Esophagus (tissue), 2 donors: ENCODE measurements at regions not wholly inside any gene's neighbourhood (a gene's known extent, or its start where the extent isn't known, plus 50 kb on each side); places are given as distances from the start of the nearest gene placed in this dataset.
A peak's percentile ranks its signal among the peaks of the same experiment; 100 is the strongest.
"Not testable (repeated sequence)": the region's sequence is repeated elsewhere in the genome, so short reads cannot be mapped to it uniquely, and the experiment has no call there.

ENCODE experiments used
- H3K27ac ChIP-seq, 2 donors: one replicate each; pipeline ENCODE4 v1.5.1; 2013; ENCODE audit warnings: low read depth in 2 of 2, mild to moderate bottlenecking in 2 of 2, inconsistent platforms in 1 of 2, low read length in 1 of 2, moderate library complexity in 1 of 2
- H3K27me3 ChIP-seq, 2 donors: one replicate each; pipeline ENCODE4 v1.6.1; 2013; ENCODE audit warnings: low read length in 2 of 2, control low read depth in 1 of 2, mild to moderate bottlenecking in 1 of 2; ENCODE audit not compliant: insufficient read depth in 2 of 2, control insufficient read depth in 1 of 2
- H3K36me3 ChIP-seq, 2 donors: one replicate each; pipeline ENCODE4 v1.6.1; 2013; ENCODE audit warnings: low read length in 1 of 2; ENCODE audit not compliant: control insufficient read depth in 2 of 2, insufficient read depth in 2 of 2
- H3K4me1 ChIP-seq, 2 donors: one replicate each; pipeline ENCODE4 v1.6.1; 2013; ENCODE audit warnings: low read length in 1 of 2; ENCODE audit not compliant: control insufficient read depth in 2 of 2, insufficient read depth in 2 of 2
- H3K4me3 ChIP-seq, 2 donors: one replicate each; pipeline ENCODE4 v1.5.1; 2013; ENCODE audit warnings: low read length in 2 of 2, mild to moderate bottlenecking in 2 of 2, low read depth in 1 of 2, moderate library complexity in 1 of 2
- H3K9me3 ChIP-seq, 2 donors: one replicate each; pipeline ENCODE4 v1.6.1; 2013; ENCODE audit warnings: mild to moderate bottlenecking in 2 of 2, low read depth in 1 of 2, low read length in 1 of 2, moderate library complexity in 1 of 2; ENCODE audit not compliant: control insufficient read depth in 2 of 2, insufficient read depth in 1 of 2
- WGBS, 2 donors: extraction: QIAGEN DNeasy Blood & Tissue Kit; methylation state at CpG; one replicate each; pipeline ENCODE4 v1.1.7; 2013; 5-methylcytosine and 5-hydroxymethylcytosine counted together
- donor health status: healthy with polysubstance abuse.
- donor health status: Bipolar disorder and iron deficiency.

DNA sequence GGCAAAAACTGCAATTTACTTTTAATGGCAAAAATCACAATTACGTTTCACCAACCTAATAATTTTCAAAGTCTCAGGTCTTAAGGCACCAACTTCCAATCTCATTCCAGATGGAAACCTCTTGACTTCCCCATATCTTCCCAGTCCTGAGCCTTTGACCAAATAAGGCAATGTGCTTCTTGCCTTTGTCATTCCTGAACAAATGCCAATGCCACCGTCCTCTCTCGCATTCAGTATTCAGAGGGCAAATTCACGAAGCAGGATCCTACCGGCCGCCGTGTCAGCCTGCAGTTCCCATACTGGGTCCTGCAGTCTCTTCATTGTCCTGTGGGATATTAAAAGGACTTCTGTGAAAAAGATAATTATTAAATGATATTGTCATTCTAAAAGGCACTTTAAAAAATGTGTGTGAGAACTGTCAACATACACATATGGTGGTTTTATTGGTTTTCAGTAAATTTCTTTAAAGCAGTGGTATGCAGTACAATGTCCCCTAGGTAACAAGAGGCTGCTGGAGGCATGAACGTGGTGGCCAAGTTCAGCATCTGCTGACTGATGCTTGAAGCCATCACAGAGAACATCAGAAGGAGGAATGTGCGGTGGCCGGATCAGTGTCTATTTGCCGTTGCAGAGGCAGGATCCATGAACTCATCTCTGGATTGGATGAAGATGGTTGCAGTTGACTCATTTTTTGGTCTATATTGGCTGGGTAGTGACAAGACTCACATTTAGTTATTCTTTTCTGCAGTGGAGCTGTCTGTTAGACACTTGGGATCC lies 101.4 kb upstream of the IRX4 start:
- Histone ChIP-seq H3K4me1 (no peaks in the 10 kb centered on the region), H3K4me3 (no peak overlapping the region), H3K27me3 (no peaks in the 10 kb centered on the region), H3K9me3 (no peaks in the 10 kb centered on the region), H3K27ac (no peak overlapping the region), H3K36me3 (peaks cover 0 to 2% of the 10 kb centered on the region in 2 donors)
- WGBS, 2 donors: 85% methylated on average over 11 of the region's 11 CpGs

DNA sequence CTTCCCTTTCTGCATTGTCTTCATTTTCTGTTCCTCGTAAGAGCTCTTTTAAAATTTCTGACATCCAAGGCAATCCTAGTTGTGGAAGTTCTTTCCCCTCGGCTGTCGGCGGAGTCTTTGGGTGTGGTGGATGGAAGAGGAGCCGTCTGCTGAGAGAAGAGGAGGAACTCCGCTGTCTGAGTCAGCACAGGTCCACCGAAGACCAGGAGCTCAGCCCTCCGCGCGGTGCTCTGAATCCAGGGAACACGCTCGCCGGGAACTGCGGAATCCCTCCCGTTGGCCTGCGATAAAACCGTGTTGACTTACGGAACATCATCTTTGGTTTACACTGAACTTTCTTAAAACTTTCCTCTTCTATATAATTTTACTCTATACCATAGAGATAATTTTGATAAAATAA lies 100.7 kb upstream of the IRX4 start:
- no peaks in the 10 kb centered on the region for H3K4me1 ChIP-seq
- H3K27me3 ChIP-seq: no peaks in the 10 kb centered on the region
- no peak overlapping the region for H3K27ac ChIP-seq
- 94 to 95% methylated on average over 18 of the region's 18 CpGs for WGBS, 2 donors
- peaks cover 0 to 2% of the 10 kb centered on the region in 2 donors for H3K36me3 ChIP-seq
- H3K4me3 ChIP-seq: no peak overlapping the region
- H3K9me3 ChIP-seq: no peaks in the 10 kb centered on the region

DNA sequence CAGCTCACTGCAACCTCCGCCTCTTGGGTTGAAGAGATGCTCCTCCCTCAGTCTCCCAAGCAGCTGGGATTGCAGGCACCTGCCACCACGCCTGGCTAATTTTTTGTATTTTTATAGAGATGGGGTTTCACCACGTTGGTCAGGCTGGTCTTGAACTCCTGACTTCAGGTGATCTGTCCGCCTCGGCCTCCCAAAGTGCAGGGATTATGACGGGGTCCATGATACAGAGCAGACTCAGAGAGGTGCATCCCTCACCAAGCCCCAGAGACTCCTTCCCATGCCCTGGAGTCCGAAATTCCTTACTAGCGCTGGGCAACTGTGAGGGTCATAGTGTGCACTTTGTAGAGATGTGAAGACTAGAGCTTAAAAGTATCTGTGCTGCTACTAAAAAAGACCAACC lies 99.8 kb upstream of the IRX4 start:
- H3K27ac ChIP-seq, H3K27me3 ChIP-seq, H3K4me1 ChIP-seq, H3K36me3 ChIP-seq, H3K9me3 ChIP-seq, H3K4me3 ChIP-seq: not testable (repeated sequence)
- 80 to 81% methylated on average over 8 of the region's 8 CpGs for WGBS, 2 donors

DNA sequence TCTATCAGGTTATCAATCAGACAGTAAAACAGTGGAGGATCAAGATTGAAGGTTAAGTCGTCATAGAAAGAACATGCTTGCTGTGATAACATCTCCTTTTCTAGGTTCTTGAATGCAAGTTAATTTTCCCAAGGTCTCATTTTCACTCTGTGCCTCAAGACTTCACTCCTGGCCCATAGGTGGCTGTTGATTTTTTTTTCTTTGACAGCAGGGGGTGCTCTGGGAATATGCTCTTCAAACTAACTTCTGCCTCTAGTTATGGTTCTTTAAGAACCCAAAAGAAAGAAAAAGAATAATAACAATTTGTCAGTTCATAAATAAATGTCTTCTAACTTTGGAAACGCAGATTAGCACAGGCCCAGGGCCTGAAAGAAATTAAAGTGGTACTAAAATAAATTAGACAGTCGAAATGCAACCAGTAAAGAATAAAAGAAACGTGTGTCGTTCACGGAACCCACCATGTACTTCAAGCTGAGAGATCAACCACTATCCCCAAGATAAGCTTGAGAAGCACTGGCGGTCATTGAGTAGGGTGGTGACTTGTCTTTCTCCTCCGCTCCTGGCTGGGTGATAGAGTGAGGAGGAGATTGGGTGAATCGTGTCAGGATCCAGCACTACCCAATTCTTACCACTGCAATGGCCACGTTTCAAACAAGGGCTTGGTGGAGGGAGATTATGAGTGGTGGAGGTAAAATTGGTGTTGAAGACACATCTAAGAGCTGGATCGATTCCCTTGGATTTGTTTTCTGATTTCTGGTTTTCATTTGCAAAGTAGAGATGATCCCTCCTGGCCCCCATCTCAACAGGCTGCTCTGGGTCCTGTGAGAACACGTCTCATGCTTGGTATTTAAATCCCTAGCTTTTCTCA lies 93.4 kb upstream of the IRX4 start:
- Histone ChIP-seq H3K27me3 (no peaks in the 10 kb centered on the region), H3K27ac (no peak overlapping the region), H3K36me3 (no peaks in the 10 kb centered on the region), H3K4me1 (peaks cover 0 to 10% of the 10 kb centered on the region in 2 donors), H3K4me3 (no peak overlapping the region), H3K9me3 (no peaks in the 10 kb centered on the region)
- 62 to 65% methylated on average over 12 of the region's 12 CpGs for WGBS, 2 donors

DNA sequence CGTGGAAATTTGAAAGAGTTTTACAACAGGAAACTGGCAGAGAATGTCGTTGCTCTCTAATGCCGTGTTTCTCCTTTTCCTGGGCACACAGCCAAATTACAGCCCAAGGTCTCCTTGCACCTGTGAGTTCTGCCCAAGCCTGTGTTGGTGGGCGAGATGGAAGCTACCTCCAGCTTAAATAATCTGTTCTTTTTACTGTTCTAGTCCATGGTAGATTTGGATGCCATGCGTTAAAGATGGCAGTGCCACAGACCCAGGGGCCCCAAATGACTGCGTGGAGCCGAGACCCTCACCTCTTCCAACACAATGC lies 92.6 kb upstream of the IRX4 start:
- H3K4me3 ChIP-seq: no peak overlapping the region
- no peaks in the 10 kb centered on the region for H3K27me3 ChIP-seq
- peak overlapping the region; percentile 56 to 70 for H3K27ac ChIP-seq
- WGBS, 2 donors: 41% methylated on average over 7 of the region's 7 CpGs
- H3K36me3 ChIP-seq: no peaks in the 10 kb centered on the region
- no peaks in the 10 kb centered on the region for H3K9me3 ChIP-seq
- peaks cover 0 to 10% of the 10 kb centered on the region in 2 donors for H3K4me1 ChIP-seq

DNA sequence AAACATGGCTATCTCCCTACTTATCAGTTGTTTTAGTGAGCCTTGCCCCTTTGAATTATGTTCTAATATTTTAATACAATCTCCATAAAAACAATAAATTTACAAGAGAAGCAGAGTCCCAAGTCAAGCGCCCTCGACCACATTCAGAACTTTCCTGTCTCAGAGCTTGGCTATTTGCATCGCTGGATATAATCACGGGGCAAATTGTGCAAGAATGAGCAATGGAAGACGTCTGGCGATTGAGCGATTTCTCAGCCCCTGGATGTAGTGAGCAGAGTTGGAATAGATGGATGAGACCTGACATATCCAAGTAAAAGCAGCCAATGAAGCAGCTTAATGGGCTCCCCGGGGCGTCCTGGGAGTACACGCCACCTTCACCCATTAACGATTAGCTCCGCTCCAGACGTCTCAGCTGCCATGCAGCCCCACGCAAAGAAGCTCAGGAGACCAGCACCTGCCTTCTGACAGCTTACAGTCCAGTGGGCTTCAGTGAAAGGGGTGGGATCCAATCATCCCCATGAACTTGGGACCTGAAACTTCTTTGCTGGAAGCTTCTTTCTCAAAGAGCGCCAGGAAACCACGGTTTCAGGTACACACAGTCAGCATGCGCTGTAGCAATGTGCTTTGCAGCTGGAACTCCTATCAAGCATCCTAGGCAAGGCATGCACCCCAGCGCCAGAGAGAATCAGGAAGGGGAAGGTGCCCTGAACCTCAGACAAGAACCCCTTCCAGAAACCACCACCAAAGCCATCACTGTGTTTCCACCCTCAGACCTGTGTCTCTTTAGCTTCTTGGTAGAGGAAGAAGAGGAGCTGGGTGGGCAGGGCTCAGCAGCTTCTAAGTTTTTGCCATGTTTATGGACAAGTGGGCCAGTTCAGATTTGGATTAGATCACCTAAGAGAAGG lies 92.0 kb upstream of the IRX4 start:
- peaks cover 0 to 10% of the 10 kb centered on the region in 2 donors for H3K4me1 ChIP-seq
- peak overlapping the region; percentile 56 to 68 for H3K27ac ChIP-seq
- H3K9me3 ChIP-seq: no peaks in the 10 kb centered on the region
- no peak overlapping the region for H3K4me3 ChIP-seq
- H3K36me3 ChIP-seq: no peaks in the 10 kb centered on the region
- no peaks in the 10 kb centered on the region for H3K27me3 ChIP-seq
- 57 to 70% methylated on average over 18 of the region's 18 CpGs for WGBS, 2 donors

DNA sequence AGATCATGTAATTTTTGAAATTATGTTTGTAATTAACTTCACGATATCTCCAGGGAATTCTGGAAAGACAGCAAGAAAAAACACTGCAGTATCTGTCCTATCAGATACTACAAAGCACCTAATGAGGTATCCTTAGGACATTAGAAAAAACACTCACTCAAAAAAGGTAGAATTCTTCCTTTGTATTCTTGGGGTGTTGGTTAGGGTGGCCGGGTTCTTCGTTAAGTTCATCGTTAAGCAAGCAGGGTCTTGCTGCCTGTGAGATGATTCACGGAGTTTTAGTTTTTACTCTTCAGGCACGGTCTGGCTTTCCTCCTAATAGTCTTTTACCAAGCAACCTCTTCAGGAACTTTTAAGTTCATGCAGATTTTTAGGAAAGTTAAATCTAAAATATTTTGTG lies 91.4 kb upstream of the IRX4 start:
- Histone ChIP-seq H3K27ac (peak overlapping the region; percentile 20 to 59), H3K4me3 (no peak overlapping the region)
- 52 to 65% methylated on average over 6 of the region's 6 CpGs for WGBS, 2 donors

DNA sequence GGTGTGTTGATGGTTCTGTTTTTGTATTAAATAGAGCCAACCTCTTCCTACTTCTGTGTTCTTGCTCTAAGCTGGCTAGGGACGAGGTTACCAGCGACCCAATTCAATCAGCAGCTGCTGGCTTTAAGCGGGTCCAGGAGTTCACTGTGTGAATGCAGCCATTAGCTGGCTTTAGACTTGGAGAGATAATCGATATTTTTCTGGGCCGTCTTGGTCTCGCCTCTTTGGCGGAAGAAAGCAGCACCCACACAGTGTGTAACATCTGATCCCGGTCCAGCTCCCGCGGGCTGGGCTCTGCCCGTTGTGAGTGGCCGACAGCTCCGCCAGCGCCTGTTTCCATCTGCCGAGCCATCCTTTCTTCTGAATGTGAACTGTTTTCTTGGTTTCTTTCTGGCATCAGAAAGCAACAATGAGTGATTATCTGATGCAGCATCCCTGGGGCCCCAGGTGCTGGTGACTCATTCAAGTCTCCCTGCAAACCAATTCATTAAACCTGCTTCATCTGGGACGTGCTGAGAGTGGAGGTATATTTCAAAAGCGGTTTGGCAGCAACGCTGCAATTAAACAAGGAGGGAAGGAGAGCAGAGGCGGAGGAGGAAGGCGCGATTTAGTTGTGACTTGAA lies 90.8 kb upstream of the IRX4 start:
- Histone ChIP-seq H3K36me3 (no peaks in the 10 kb centered on the region), H3K9me3 (no peaks in the 10 kb centered on the region), H3K4me1 (peaks cover 0 to 10% of the 10 kb centered on the region in 2 donors), H3K27me3 (no peaks in the 10 kb centered on the region), H3K4me3 (no peak overlapping the region), H3K27ac (peak overlapping the region; percentile 56 to 59)
- 54 to 65% methylated on average over 21 of the region's 21 CpGs for WGBS, 2 donors

More for the DNA sequence above, 91.4 kb upstream of the IRX4 start:
- H3K4me1 ChIP-seq: peaks cover 0 to 10% of the 10 kb centered on the region in 2 donors
- no peaks in the 10 kb centered on the region for H3K27me3 ChIP-seq
- H3K9me3 ChIP-seq: no peaks in the 10 kb centered on the region
- no peaks in the 10 kb centered on the region for H3K36me3 ChIP-seq

DNA sequence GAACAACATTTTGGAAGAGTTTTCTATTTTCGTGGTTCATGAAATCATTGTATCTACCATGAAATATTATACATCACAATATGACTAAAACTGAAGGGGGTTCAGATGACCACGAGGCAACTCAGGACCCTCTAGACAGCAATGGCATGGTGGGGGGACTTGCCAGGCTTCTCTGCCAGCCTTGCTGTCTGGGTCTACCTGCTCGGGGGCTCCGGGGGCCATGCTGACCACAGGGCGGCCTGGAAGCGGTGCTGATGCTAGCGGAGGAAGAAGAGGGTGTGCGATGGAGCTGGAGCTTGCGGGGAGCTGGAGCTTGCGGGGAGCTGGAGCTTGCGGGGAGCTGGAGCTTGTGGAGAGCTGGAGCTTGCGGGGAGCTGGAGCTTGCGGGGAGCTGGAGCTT lies 89.2 kb upstream of the IRX4 start:
- no peaks in the 10 kb centered on the region for H3K27me3 ChIP-seq

More for the DNA sequence above, 89.2 kb upstream of the IRX4 start:
- WGBS, 2 donors: 91 to 92% methylated on average over 13 of the region's 13 CpGs
- Histone ChIP-seq H3K36me3 (no peaks in the 10 kb centered on the region), H3K27ac (no peak overlapping the region), H3K4me1 (peaks cover 0 to 10% of the 10 kb centered on the region in 2 donors), H3K9me3 (no peaks in the 10 kb centered on the region), H3K4me3 (no peak overlapping the region)
